Nephron (organoid): ENCODE measurements at regions not wholly inside any gene's neighbourhood (a gene's known extent, or its start where the extent isn't known, plus 50 kb on each side); places are given as distances from the start of the nearest gene placed in this dataset.

ENCODE experiments used
- H3K27ac Mint-ChIP-seq, 3 experiments: 2 replicates each; pipeline ENCODE4 v1.8.0; 2020; ENCODE audit warnings: mixed read lengths in 3 of 3, mild to moderate bottlenecking in 2 of 3, moderate library complexity in 1 of 3
- H3K27me3 Mint-ChIP-seq: 2 replicates; pipeline ENCODE4 v1.8.0; 2021; ENCODE audit warnings: low read depth, mild to moderate bottlenecking, moderate library complexity, mixed read lengths
- H3K36me3 Mint-ChIP-seq: 2 replicates; pipeline ENCODE4 v1.8.0; 2020; ENCODE audit warnings: low read depth, mixed read lengths
- H3K4me1 Mint-ChIP-seq: 2 replicates; pipeline ENCODE4 v1.8.0; 2020; ENCODE audit warnings: mixed read lengths
- H3K4me3 Mint-ChIP-seq, 3 experiments: 2 replicates each; pipeline ENCODE4 v1.8.0; 2020; ENCODE audit warnings: mild to moderate bottlenecking in 3 of 3, mixed read lengths in 3 of 3, moderate library complexity in 2 of 3
- H3K9me3 Mint-ChIP-seq: 2 replicates; pipeline ENCODE4 v1.8.0; 2020; ENCODE audit warnings: mixed read lengths
- TF ChIP-seq, protein P1 (sequence below), 3 experiments: fragments of 200-600 bp; sonication (generic); IDR thresholded peaks; one replicate each; pipeline ENCODE4 v1.5.0; 2021; ENCODE audit warnings: antibody characterized with exemption in 3 of 3; ENCODE audit not compliant: unreplicated experiment in 3 of 3

DNA sequence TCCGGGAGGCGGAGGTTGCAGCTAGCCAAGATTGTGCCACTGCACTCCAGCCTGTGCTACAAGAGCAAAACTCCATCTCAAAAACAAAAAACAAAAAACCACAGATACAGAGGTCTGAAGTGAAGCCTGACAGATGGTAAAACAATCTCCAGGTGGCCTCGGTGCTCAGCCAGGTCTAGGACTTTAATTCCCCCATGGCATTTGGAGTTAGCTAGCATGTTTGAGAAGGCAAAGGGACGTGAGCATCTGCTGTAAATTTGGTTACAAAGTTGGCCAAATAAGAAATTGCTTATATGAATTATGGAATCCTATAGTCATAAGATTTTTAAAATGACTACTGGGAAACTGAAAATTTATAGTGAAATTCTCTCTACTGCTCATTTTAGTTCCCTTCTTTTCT lies 98.3 kb upstream of the FMN2 start:
- Mint-ChIP-seq H3K27me3 (peaks cover 55% of the 10 kb centered on the region), H3K4me3 (no peak overlapping the region), H3K9me3 (peaks cover 8% of the 10 kb centered on the region), H3K36me3 (no peaks in the 10 kb centered on the region), H3K4me1 (peaks cover 4% of the 10 kb centered on the region), H3K27ac (no peak overlapping the region)
- TF ChIP-seq, protein P1, sequence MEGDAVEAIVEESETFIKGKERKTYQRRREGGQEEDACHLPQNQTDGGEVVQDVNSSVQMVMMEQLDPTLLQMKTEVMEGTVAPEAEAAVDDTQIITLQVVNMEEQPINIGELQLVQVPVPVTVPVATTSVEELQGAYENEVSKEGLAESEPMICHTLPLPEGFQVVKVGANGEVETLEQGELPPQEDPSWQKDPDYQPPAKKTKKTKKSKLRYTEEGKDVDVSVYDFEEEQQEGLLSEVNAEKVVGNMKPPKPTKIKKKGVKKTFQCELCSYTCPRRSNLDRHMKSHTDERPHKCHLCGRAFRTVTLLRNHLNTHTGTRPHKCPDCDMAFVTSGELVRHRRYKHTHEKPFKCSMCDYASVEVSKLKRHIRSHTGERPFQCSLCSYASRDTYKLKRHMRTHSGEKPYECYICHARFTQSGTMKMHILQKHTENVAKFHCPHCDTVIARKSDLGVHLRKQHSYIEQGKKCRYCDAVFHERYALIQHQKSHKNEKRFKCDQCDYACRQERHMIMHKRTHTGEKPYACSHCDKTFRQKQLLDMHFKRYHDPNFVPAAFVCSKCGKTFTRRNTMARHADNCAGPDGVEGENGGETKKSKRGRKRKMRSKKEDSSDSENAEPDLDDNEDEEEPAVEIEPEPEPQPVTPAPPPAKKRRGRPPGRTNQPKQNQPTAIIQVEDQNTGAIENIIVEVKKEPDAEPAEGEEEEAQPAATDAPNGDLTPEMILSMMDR (IDR thresholded peaks at IDR 0.05; ENCODE audit: unreplicated experiment in 3 of 3): no peak

DNA sequence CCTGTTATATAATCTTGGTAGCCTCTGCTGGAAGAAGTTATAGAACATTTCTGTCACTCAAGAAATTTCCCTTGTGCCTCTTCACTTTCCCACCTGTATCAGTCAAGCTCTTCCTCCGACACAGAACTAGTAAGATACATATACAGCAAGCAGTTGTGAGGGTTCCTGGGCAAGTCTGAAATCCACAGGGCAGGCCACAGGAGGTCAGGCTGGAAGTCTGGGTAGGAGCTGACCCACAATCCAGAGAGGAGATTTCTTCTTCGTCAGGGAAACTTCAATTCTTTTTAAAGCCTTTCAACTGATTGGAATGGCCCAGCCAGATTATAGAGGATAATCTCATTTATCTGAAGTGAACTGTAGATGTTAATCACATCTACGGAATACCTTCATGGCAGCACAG lies 96.4 kb upstream of the FMN2 start:
- Mint-ChIP-seq H3K27ac (no peak overlapping the region), H3K4me1 (peaks cover 5% of the 10 kb centered on the region), H3K27me3 (peaks cover 74% of the 10 kb centered on the region), H3K4me3 (no peak overlapping the region), H3K36me3 (no peaks in the 10 kb centered on the region), H3K9me3 (peaks cover 8% of the 10 kb centered on the region)
- TF ChIP-seq, protein P1 (IDR thresholded peaks at IDR 0.05; ENCODE audit: unreplicated experiment in 3 of 3): no peak

DNA sequence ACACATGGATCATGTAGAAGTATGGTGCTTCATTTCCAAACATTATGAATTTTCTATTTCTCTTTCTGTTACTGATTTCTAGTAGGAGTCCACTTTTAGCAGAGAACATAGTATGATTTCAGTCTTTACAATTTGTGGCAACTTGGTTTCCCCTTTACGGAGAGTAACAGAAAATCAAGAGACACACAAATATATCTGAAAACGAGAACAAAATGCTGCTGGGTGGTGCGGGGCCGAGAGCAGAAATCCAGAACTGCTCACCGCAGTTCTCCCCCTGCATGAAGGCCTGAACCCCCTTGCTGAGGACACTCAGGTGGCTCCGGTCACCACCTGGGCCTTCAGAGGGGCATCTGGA lies 94.5 kb upstream of the FMN2 start:
- peaks cover 5% of the 10 kb centered on the region for H3K4me1 Mint-ChIP-seq
- peak overlapping the region; percentile 70 to 78 (median 74) for H3K4me3 Mint-ChIP-seq
- TF ChIP-seq, protein P1 (IDR thresholded peaks at IDR 0.05; ENCODE audit: unreplicated experiment in 3 of 3): no peak
- H3K27ac Mint-ChIP-seq: no peak overlapping the region
- peaks cover 83% of the 10 kb centered on the region for H3K27me3 Mint-ChIP-seq
- H3K36me3 Mint-ChIP-seq: no peaks in the 10 kb centered on the region
- peaks cover 8% of the 10 kb centered on the region for H3K9me3 Mint-ChIP-seq

DNA sequence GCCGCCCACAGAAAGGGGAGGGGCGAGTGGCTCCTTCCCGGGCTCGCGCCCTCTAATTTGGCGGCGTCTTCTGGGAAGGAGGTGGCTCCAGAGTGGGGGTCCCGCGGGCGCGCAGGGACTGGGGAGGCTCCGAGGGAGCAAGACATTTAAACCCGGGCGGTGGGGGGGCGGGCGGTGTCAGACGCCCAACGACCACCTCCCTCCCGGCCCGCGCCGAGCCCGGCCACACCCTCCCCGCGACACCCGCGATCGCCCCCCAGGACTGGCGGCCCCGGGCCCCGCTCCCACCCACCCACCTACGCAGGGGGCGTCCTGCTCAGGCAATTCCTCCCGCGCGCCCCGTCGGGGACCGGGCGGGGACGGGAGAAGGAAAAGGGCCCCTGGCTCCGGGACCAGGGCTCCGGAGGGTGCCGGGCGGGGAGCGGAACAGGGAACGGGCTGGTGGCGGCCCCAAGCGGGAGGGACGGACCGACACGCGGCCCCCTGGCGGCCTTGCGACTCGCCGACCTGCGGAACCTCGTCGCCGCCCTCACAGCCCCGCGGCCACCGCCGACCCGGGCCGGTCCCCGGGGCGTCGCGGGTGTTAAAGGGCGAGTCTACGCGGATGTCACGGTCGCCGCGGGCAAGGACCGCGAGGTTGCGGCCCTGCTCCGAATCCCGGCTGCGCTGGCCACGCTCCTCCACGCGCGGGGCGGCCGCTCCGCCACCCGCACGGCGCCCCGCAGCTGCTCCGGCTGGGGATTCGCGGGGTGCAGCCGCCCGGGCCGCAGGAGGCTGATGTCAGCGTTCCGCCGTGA lies 94.0 kb upstream of the FMN2 start:
- TF ChIP-seq, protein P1 (IDR thresholded peaks at IDR 0.05; ENCODE audit: unreplicated experiment in 3 of 3): peak; percentile 28 to 47 (median 29)
- peaks cover 5% of the 10 kb centered on the region for H3K4me1 Mint-ChIP-seq
- peaks cover 84% of the 10 kb centered on the region for H3K27me3 Mint-ChIP-seq
- no peak overlapping the region for H3K27ac Mint-ChIP-seq
- peak overlapping the region; percentile 74 to 78 (median 78) for H3K4me3 Mint-ChIP-seq
- peaks cover 8% of the 10 kb centered on the region for H3K9me3 Mint-ChIP-seq
- H3K36me3 Mint-ChIP-seq: no peaks in the 10 kb centered on the region

DNA sequence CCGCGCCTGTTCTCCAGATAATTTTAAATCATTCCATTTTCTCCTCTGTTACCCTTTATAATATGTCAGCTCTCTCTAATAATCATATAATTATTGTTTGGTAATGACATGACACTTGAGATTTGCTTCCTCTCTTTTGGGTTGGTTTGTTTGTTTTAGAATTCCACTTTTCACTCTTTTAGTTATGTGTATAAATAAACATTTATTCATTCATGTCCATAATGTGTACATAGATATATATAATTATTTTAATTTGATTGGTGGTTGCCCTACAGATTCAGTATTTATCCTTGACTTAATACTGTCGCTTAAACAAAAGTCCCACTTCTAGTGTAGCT lies 93.4 kb upstream of the FMN2 start:
- Mint-ChIP-seq H3K27me3 (peaks cover 88% of the 10 kb centered on the region), H3K27ac (no peak overlapping the region), H3K36me3 (no peaks in the 10 kb centered on the region), H3K4me1 (peaks cover 5% of the 10 kb centered on the region), H3K9me3 (peaks cover 8% of the 10 kb centered on the region), H3K4me3 (peak overlapping the region; percentile 73 to 78 (median 78))
- TF ChIP-seq, protein P1 (IDR thresholded peaks at IDR 0.05; ENCODE audit: unreplicated experiment in 3 of 3): no peak

DNA sequence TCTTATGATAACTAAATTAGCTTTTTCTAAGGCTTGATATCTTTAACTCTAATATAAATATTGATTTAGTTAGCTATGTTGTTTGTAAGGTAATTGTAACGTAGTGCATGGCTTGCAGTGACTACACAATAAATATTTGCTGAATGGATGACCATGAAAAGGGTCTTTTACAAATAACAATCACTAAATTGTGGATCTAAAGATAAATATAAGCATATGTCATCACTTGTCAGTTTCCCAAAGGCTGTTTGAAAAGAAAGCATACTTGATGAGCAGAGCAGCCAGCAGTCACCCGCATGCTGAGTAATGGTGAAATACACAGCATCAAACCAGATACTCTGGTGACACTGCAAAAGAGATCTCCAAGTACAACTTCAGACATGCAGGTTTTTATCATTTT lies 92.5 kb upstream of the FMN2 start:
- H3K27me3 Mint-ChIP-seq: peaks cover 88% of the 10 kb centered on the region
- peaks cover 5% of the 10 kb centered on the region for H3K4me1 Mint-ChIP-seq
- peaks cover 7% of the 10 kb centered on the region for H3K9me3 Mint-ChIP-seq
- TF ChIP-seq, protein P1 (IDR thresholded peaks at IDR 0.05; ENCODE audit: unreplicated experiment in 3 of 3): no peak
- no peaks in the 10 kb centered on the region for H3K36me3 Mint-ChIP-seq
- no peak overlapping the region for H3K27ac Mint-ChIP-seq
- H3K4me3 Mint-ChIP-seq: no peak overlapping the region
